Activated CD8-positive, alpha-beta memory T cell treated with anti-CD3 and anti-CD28 coated beads, Interleukin-2, amount 10 ng/mL, durations not matched to agents 7 days and 5 days (primary cell): ENCODE measurements at regions not wholly inside any gene's neighbourhood (a gene's known extent, or its start where the extent isn't known, plus 50 kb on each side); places are given as distances from the start of the nearest gene placed in this dataset.

ENCODE experiments used
- ATAC-seq: fragments of 150-1000 bp; cut with Tn5 transposase; one replicate; pipeline ENCODE4 v1.10.0; 2021; ENCODE audit warnings: moderate library complexity
- CTCF ChIA-PET: fragments of 350-600 bp; sonication (Branson Sonifier 250); formaldehyde crosslinking; loops from one replicate; lab custom pipeline; 2021; ENCODE audit warnings: antibody characterized with exemption; lab: Charles Lee
- DNase-seq: peaks from one replicate; pipeline ENCODE4 v3.0.0-alpha.2; 2020
- H3K27ac Mint-ChIP-seq: one replicate; pipeline ENCODE4 v1.8.0; 2021; ENCODE audit warnings: mild to moderate bottlenecking, mixed read lengths
- H3K27me3 Mint-ChIP-seq: one replicate; pipeline ENCODE4 v1.8.0; 2021; ENCODE audit warnings: mixed read lengths
- H3K36me3 Mint-ChIP-seq: one replicate; pipeline ENCODE4 v1.8.0; 2021; ENCODE audit warnings: mild to moderate bottlenecking, mixed read lengths
- H3K4me1 Mint-ChIP-seq: one replicate; pipeline ENCODE4 v1.8.0; 2021; ENCODE audit warnings: mixed read lengths
- H3K4me3 Mint-ChIP-seq: one replicate; pipeline ENCODE4 v1.8.0; 2021; ENCODE audit warnings: mild to moderate bottlenecking, moderate library complexity, mixed read lengths
- H3K9me3 Mint-ChIP-seq: one replicate; pipeline ENCODE4 v1.8.0; 2022; ENCODE audit warnings: low read depth, mixed read lengths

DNA sequence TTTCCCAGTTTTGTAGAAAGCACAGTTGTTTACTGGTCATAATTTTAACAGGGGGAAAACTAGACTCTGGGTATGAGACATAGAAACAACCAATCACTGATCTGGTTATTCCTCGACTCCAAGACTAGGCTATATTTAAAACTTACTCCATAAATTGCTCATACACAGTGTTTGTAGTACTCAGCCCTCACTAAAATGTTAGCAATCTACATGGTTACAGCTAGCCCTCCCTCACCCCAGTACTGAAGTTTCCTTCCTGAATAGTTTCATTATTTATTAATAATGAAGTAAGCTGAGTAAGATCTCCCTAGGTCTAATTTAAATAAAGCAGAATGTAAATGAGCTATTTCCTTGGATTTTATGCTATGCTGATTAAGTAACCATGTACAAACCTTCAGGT is 275.1 kb downstream of the CDH20 start:
- H3K4me3 Mint-ChIP-seq, result no peak overlapping the region
- H3K36me3 Mint-ChIP-seq, result no peaks in the 10 kb centered on the region
- H3K27ac Mint-ChIP-seq, result no peak overlapping the region
- DNase-seq, result no peak
- ATAC-seq, result no peak
- no peaks in the 10 kb centered on the region for H3K9me3 Mint-ChIP-seq
- CTCF ChIA-PET, result no interaction called here
- peaks cover 30% of the 10 kb centered on the region for H3K27me3 Mint-ChIP-seq
- H3K4me1 Mint-ChIP-seq, result no peaks in the 10 kb centered on the region

DNA sequence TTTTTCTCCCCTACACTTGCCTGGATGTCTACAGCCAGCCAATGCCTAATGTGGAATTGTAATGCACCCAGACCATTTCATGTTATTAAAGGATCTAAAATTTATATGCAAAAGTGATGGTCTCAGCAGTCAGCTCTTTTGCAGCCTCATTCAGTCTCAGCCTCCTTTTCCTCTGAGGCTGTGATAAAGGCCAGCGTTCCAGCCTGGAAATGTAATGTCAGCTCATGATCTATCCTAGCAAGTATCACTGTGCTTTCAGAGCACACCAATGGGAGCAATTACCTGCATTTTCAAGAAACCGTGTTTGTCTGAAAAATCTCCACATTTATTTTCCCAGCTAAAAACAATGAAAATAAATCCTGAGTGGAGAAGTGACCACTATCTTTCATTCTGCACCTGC is 274.6 kb downstream of the CDH20 start:
- no peaks in the 10 kb centered on the region for H3K36me3 Mint-ChIP-seq
- H3K9me3 Mint-ChIP-seq, result no peaks in the 10 kb centered on the region
- peaks cover 30% of the 10 kb centered on the region for H3K27me3 Mint-ChIP-seq
- no peaks in the 10 kb centered on the region for H3K4me1 Mint-ChIP-seq
- no peak for DNase-seq
- ATAC-seq, result no peak
- H3K27ac Mint-ChIP-seq, result no peak overlapping the region
- no peak overlapping the region for H3K4me3 Mint-ChIP-seq
- CTCF ChIA-PET, result no interaction called here

DNA sequence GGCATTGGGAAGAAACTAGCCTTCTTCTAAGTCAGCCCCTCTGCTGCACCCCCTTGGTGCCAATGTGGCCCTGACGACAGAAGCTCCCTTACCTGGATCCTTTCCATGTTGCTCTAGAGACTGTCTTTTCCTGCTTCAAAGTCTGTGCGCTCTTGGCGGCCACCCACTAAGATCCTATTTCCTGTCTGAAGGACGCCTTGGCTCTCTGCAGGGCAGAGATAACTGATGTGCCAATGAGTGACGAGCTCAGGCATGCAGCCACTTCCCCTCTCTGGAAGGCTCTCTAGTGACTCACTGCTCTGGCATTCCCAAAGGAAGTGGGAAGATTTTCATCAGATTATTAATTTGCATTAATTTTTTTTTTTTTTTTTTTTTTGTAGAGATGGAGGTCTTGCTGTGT is 273.5 kb downstream of the CDH20 start:
- Mint-ChIP-seq H3K4me1 (no peaks in the 10 kb centered on the region), H3K9me3 (no peaks in the 10 kb centered on the region), H3K27ac (no peak overlapping the region), H3K27me3 (peaks cover 30% of the 10 kb centered on the region), H3K4me3 (no peak overlapping the region), H3K36me3 (no peaks in the 10 kb centered on the region)
- no peak for DNase-seq
- no peak for ATAC-seq
- CTCF ChIA-PET, result no interaction called here

DNA sequence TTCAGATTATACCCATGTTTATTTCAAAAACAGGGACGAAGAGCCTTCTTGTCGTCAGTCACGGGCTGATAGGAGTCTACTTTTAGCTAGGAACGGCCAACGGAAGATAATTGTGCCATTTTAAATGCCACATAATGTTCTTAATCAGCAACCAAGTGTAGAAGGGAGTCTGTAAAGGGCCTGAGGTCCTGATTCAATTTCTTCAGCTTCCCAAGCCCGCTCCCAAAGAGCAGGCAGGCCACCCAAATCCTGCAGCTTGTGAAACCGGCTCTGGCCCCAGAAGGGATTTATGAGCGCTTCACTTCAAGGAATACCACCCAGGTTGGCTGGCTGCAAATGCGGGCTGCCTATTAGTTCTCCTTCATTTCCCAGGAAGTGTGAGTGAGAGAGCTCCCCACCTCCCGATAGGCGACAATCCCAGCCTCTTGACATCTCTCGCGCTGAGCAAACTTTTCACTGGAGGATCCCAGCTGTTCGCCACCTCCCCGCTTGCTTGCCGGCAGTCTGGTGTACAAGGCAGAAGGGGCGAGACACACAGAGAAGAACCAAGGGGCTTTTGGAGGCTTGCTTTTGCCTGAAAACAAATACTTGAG is 272.9 kb downstream of the CDH20 start:
- H3K4me3 Mint-ChIP-seq, result no peak overlapping the region
- CTCF ChIA-PET, result no interaction called here
- no peak for ATAC-seq
- no peaks in the 10 kb centered on the region for H3K36me3 Mint-ChIP-seq
- peaks cover 30% of the 10 kb centered on the region for H3K27me3 Mint-ChIP-seq
- H3K4me1 Mint-ChIP-seq, result no peaks in the 10 kb centered on the region
- DNase-seq, result no peak
- no peaks in the 10 kb centered on the region for H3K9me3 Mint-ChIP-seq
- H3K27ac Mint-ChIP-seq, result no peak overlapping the region

DNA sequence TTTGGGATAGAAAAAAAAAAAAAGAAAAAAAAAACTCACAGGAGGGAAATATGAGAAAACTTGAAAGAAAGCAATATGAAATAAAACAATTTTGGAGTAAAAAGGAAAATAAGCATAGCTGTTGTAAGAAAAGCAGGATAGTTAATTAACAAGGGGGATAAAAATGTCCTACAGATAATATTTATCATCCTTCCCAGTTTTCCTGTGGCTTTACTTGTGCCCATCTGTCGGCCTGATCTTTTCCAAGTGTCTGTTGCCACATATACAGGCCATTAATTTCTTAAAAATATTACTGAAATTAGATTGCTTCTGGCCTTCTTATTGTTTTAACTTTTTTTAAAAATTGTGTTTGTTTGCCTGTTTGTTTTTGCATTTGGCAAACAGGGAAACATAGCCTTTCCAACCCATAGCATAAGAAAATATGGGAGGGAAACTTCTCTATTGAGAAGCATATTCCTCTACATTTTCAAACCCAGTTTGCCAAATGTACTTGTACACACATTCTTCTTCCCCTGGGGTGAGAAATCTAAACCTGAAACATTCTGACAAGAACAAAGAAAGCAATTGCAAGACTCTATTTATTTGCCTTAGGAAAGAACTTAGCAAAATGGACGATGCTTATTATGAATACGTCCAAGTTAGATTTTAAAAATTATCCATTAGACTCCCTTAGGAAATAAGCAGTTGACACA is 272.3 kb downstream of the CDH20 start:
- no peak for DNase-seq
- Mint-ChIP-seq H3K9me3 (no peaks in the 10 kb centered on the region), H3K27me3 (peaks cover 30% of the 10 kb centered on the region)

More for the DNA sequence above, 272.3 kb downstream of the CDH20 start:
- CTCF ChIA-PET, result no interaction called here
- no peaks in the 10 kb centered on the region for H3K4me1 Mint-ChIP-seq
- ATAC-seq, result no peak
- H3K36me3 Mint-ChIP-seq, result no peaks in the 10 kb centered on the region
- no peak overlapping the region for H3K27ac Mint-ChIP-seq
- no peak overlapping the region for H3K4me3 Mint-ChIP-seq
